Jurkat, Clone E6-1 (cell line): ENCODE measurements at regions not wholly inside any gene's neighbourhood (a gene's known extent, or its start where the extent isn't known, plus 50 kb on each side); places are given as distances from the start of the nearest gene placed in this dataset.

Source experiments
- DNase-seq: peaks from one replicate; pipeline ENCODE4 v3.0.0-alpha.2; 2011; ENCODE audit warnings: low read depth, low spot score
- H3K4me3 ChIP-seq: 2 replicates; pipeline ENCODE4 v1.5.1; 2011; ENCODE audit warnings: mild to moderate bottlenecking, low read length, control low read depth, moderate library complexity

DNA sequence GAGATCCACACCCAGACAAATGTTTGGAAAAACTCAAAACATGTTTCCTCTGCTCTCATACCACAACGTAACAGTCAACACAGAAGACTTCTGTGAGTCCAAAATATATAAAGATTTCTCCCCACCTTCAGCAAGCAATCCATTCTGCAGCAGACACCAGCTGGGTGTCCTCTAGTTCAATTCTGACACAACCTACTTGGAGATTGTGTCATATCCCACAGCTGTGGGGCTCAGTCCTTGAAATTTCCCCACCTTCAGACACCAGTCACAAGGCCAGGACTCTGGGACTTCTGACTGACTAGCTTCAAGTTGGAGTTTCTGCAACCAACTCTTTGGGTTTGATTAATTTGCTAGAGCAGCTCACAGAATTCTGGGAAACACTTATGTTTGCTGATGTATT, 244.8 kb upstream of the CDYL start:
- DNase-seq = no peak
- no peak overlapping the region for H3K4me3 ChIP-seq

DNA sequence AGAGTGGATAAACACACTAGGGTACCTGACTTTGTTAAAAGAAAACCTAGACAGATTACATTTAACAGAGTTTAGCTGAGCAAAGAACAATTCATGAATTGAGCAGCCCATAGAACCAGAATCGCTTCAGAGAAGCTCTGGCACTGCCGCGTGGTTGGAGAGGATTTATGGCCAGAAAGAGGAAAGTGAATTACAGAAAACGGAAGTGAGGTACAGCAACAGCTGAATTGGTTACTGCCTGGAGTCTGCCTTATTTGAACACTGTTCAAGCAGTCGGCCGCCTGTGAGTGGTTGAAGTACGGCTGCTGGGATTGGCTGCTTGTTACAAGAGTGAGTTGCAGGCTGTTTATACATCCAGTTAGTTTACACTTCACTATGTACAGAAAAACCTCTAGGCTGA, 253.8 kb upstream of the CDYL start:
- no peak for DNase-seq
- no peak overlapping the region for H3K4me3 ChIP-seq

DNA sequence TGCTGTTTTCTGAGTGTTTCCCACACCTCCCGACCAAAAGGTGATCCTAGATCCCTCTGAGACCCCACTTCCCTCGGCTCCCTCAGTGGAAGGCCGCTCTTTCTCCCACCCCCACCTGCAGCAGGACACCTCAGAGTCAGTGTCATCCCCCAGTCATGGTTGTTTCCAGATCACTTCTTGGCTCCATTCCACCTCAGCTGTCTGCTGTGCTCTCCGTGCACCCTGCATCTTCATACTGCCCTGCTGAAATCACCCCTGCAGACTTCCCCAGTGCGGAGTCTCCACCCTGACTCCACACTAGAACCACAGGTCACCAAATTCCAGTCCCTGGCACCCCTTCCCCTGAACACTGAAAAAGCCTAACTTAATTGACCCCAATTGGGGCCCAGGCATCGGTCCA, 255.1 kb upstream of the CDYL start:
- H3K4me3 ChIP-seq = no peak overlapping the region
- no peak for DNase-seq

- no peak for DNase-seq
- no peak overlapping the region for H3K4me3 ChIP-seq
These were observed 257.7 kb upstream of the CDYL start for GRCh38 chr6:4518506-4518905.

DNA sequence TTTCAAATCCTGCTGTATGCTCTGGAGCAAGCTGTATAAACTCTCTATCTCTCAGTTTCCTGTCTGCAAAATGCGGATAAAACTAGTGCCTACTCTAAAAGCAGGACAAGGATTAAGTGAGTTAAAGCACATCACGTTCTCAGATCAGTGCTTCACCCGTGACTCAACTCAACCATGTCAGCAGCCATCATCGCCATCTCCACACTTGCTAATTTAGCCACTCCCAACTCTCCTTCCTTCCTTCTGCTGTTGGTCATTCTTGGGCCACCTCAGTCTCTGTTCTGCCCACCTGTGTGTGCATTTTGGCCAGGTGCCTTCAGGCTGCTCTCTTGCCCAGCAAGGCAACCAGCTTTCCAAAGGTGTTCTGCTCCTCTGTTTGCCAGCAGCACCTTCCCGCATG, 260.0 kb upstream of the CDYL start:
- H3K4me3 ChIP-seq = no peak overlapping the region
- DNase-seq = no peak

DNA sequence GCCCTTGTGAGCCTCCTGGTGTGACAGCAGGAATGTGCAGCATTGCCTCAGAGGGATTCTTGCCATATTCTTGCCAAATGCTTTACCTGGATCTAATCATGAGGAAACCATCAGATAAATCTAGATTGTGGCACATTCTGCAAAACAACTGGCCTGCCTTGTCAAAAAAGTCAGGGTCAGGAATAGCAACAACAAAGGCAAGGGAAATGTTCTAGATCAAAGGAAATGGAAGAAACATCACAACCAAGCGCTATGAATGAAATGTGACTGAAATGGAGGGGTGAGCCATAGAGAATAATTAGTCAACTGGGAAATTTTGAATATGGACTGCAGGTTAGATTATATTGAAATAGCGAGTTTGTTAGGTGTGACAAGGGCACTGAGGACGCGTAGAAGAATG, 262.6 kb upstream of the CDYL start:
- no peak for DNase-seq
- H3K4me3 ChIP-seq = no peak overlapping the region

GRCh38 chr6:4512051-4512471, 264.1 kb upstream of the CDYL start:
- DNase-seq = no peak
- no peak overlapping the region for H3K4me3 ChIP-seq

- H3K4me3 ChIP-seq = no peak overlapping the region
- no peak for DNase-seq
These were observed 264.6 kb upstream of the CDYL start for GRCh38 chr6:4511641-4512020.

- DNase-seq = no peak
- no peak overlapping the region for H3K4me3 ChIP-seq
These were observed 265.1 kb upstream of the CDYL start for GRCh38 chr6:4510906-4511640.

- no peak for DNase-seq
- no peak overlapping the region for H3K4me3 ChIP-seq
These were observed 265.9 kb upstream of the CDYL start for GRCh38 chr6:4510317-4510716.

DNA sequence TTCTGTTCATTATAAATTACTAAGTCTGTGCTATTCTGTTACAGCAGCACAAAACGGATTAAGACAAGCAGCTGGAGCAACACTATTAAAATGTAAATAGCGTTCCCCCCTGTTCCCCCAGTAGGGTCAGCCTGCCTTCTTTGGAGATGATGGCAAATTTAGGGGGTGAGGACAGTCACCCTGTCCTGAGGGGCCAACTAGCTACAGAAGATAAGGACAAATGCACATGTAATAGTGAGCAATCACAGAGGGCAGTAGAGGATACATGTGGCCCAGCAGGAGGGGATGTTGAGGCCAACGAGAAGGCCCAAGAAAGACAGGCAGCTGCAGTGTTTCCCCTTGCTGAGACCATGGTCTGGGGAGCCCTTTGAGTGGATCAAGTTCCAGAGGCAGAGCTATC, 266.7 kb upstream of the CDYL start:
- DNase-seq = no peak
- H3K4me3 ChIP-seq = no peak overlapping the region

GRCh38 chr6:4506792-4507191, 269.4 kb upstream of the CDYL start:
- no peak overlapping the region for H3K4me3 ChIP-seq
- no peak for DNase-seq

DNA sequence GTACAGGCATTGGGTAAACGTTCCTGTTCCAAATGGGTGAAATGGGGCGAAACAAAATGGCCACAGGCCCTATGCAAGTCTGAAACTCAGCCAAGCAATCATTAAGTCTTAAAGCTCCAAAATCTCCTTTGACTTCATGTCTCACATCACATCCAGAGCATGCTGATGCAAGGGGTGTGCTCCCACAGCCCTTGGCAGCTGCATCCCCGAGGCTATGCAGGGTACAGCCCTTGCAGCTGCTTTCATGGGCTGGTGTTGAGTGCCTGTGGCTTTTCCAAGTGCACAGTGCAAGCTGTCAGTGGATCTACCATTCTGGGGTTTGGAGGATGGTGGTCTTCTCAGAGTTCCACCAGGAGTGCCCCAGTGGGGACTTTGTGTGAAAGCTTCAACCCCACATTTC, 270.0 kb upstream of the CDYL start:
- H3K4me3 ChIP-seq = no peak overlapping the region
- DNase-seq = no peak

DNA sequence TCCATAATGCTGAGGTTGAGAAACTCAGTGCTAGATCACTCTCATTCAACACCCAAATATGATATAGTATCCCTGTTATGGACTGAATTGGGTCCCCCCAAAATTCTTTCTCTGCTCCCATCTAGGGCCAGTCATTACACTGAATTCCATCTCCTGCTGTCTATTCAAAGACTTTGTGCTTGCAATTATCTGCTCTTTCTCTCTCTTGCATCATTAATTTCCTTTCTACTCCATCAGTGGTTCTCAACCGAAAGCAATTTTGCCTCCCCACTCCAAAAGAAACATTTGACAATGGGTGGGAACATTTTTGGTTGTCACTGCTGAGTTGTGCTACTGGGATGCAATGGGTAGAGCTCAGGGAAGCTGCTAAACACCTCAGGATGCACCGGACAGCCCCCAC, 271.5 kb upstream of the CDYL start:
- no peak for DNase-seq
- H3K4me3 ChIP-seq = no peak overlapping the region

DNA sequence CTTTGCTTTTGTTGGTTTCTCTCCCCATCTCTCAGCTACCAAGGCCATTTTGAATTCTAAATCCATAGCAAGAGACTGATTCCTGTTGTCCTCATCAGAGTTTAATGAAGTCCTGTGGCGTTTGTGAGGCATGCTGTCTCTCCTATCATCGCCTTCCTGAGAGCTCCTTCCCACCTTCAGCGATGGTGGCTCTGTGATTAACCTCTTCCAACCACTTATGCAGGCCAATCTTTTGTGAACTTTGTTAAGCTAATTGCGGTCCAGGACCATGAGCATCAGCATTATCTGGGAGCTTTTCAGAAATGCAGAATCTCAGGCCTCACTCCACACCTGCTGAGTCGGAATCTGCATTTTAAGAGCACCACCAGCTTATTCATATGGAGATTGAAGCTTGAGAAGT, 272.5 kb upstream of the CDYL start:
- no peak for DNase-seq
- no peak overlapping the region for H3K4me3 ChIP-seq

- H3K4me3 ChIP-seq = no peak overlapping the region
- no peak for DNase-seq
These were observed 279.9 kb upstream of the CDYL start for GRCh38 chr6:4496284-4496683.

GRCh38 chr6:4491501-4492260, 284.5 kb upstream of the CDYL start:
- no peak overlapping the region for H3K4me3 ChIP-seq
- no peak for DNase-seq

DNA sequence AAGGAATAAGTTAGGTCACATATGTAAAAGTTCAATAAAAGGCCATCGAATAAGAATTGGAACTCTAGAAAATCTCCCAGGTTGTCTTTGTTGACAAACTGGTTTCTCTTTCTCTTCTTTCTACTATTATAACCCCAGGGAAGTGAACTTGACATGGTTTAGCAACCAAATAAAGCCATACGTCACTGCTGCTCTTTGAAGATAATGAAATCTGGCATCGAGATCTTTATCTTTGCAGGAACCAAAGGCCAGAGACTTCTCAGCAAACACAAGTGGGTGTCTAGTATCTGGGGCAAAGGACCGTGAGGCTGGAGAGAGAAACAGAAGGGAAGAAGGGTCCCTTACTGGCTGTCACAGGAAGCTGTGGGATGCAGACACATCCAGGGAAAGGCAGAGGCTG, 286.7 kb upstream of the CDYL start:
- DNase-seq = peak; percentile 61
- no peak overlapping the region for H3K4me3 ChIP-seq

DNA sequence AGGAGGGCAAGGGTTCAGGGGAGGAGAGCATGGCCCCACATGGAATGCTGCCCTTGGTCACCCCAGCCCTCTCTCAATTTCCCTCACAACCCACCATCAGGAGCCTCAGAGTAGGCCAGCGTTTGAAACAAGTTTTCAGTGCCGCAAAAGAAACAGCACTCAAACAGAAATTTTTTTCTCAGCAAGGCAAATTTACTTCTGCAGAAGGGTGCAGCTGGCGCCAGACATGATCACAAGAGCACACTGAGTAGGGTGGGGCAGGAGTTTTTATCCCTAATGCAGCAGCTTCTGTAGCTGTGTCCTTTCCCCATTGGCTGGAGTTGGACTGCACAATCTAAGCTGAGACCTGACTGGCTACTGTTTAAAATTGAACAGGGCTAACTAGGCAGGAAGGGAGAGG, 287.8 kb upstream of the CDYL start:
- no peak for DNase-seq

DNA sequence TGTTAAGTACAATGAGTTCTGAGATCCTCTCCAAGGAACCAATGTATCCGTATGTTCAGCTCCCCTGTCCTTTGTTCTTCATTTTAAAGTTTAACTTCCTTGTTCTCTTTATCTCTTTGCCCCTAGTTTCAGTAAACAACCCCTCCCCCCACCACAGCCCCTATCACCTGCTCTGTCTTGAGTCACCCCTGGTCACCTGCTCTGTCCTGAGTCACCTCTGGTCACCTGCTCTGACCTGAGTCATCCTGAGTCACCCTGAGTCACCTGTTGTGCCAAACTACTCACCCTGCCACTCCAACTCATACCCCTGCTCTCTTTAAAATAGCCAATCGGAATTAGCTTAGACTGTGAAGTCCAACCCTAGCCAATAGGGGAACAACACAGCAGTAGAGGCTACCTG, 288.7 kb upstream of the CDYL start:
- no peak for DNase-seq

More for the DNA sequence above, 287.8 kb upstream of the CDYL start:
- no peak overlapping the region for H3K4me3 ChIP-seq

More for the DNA sequence above, 288.7 kb upstream of the CDYL start:
- no peak overlapping the region for H3K4me3 ChIP-seq
